ENCODE measurements at regions not wholly inside any gene's neighbourhood (a gene's known extent, or its start where the extent isn't known, plus 50 kb on each side); places are given as distances from the start of the nearest gene placed in this dataset.

DNA sequence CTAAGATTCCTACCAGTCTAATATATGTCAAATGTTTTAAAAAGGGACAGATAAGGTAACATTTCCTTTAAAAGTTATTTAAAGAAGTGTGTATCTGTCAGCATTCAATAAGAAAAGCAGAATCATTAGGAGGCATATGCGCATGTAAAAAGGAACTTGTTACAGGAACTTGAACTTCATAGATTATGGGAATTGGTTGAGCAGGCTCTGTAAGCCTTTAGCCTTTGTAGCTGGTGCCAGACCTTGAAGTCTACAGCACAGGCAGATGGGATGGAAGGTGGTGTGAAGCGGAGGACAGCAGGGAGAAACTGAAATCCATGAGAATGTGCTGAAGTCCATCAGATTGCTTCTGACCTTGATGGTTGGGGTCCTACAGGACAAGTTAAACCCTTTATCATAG, 138.3 kb upstream of the ST6GAL2 start:
- TF ChIP-seq EP300 (IDR thresholded peaks at IDR 0.05) (no peak), POLR2AphosphoS5 (IDR thresholded peaks at IDR 0.05) (no peak)
- TF ChIP-seq, protein P1, sequence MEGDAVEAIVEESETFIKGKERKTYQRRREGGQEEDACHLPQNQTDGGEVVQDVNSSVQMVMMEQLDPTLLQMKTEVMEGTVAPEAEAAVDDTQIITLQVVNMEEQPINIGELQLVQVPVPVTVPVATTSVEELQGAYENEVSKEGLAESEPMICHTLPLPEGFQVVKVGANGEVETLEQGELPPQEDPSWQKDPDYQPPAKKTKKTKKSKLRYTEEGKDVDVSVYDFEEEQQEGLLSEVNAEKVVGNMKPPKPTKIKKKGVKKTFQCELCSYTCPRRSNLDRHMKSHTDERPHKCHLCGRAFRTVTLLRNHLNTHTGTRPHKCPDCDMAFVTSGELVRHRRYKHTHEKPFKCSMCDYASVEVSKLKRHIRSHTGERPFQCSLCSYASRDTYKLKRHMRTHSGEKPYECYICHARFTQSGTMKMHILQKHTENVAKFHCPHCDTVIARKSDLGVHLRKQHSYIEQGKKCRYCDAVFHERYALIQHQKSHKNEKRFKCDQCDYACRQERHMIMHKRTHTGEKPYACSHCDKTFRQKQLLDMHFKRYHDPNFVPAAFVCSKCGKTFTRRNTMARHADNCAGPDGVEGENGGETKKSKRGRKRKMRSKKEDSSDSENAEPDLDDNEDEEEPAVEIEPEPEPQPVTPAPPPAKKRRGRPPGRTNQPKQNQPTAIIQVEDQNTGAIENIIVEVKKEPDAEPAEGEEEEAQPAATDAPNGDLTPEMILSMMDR (IDR thresholded peaks at IDR 0.05) = no peak

All from upper lobe of left lung (tissue), 4 donors.